HG03108 (cell line): ENCODE measurements at regions not wholly inside any gene's neighbourhood (a gene's known extent, or its start where the extent isn't known, plus 50 kb on each side); places are given as distances from the start of the nearest gene placed in this dataset.
A peak's percentile ranks its signal among the peaks of the same experiment; 100 is the strongest.
"Not testable (repeated sequence)": the region's sequence is repeated elsewhere in the genome, so short reads cannot be mapped to it uniquely, and the experiment has no call there.

ENCODE experiments used
- ATAC-seq: cut with Tn5 transposase; IDR thresholded peaks from one replicate; pipeline ENCODE4 v1.9.1; 2021; ENCODE audit warnings: moderate library complexity; ENCODE audit not compliant: unreplicated experiment

- ATAC-seq: no peak
Observed at GRCh38 chr3:137111497-137111896, 153.7 kb downstream of the IL20RB start.

GRCh38 chr3:137116619-137117018 is 158.8 kb downstream of the IL20RB start:
- ATAC-seq: no peak

- peak; percentile 56 for ATAC-seq
Observed at GRCh38 chr3:137121704-137122314, 164.0 kb downstream of the IL20RB start.

GRCh38 chr3:137131081-137131480 is 173.3 kb downstream of the IL20RB start:
- ATAC-seq: no peak

GRCh38 chr3:137134431-137134830 is 176.6 kb downstream of the IL20RB start:
- no peak for ATAC-seq

GRCh38 chr3:137148406-137148805 is 190.6 kb downstream of the IL20RB start:
- no peak for ATAC-seq

- ATAC-seq: no peak
Observed at GRCh38 chr3:137148917-137149316, 191.1 kb downstream of the IL20RB start.

- ATAC-seq: no peak
Observed at GRCh38 chr3:137150825-137151224, 193.0 kb downstream of the IL20RB start.

GRCh38 chr3:137153046-137153445 is 195.3 kb downstream of the IL20RB start:
- ATAC-seq: not testable (repeated sequence)

- no peak for ATAC-seq
Observed at GRCh38 chr3:137163241-137163871, 205.6 kb downstream of the IL20RB start.

GRCh38 chr3:137163958-137164357 is 206.2 kb downstream of the IL20RB start:
- no peak for ATAC-seq

GRCh38 chr3:137165117-137165806 is 207.5 kb downstream of the IL20RB start:
- ATAC-seq: no peak

GRCh38 chr3:137171834-137172603 is 214.2 kb downstream of the IL20RB start:
- ATAC-seq: no peak

GRCh38 chr3:137172728-137173127 is 214.9 kb downstream of the IL20RB start:
- no peak for ATAC-seq

GRCh38 chr3:137174514-137174913 is 216.7 kb downstream of the IL20RB start:
- ATAC-seq: no peak

- no peak for ATAC-seq
Observed at GRCh38 chr3:137180220-137180619, 222.4 kb downstream of the IL20RB start.

- ATAC-seq: no peak
Observed at GRCh38 chr3:137191133-137191923, 233.5 kb downstream of the IL20RB start.

GRCh38 chr3:137191951-137192350 is 234.2 kb downstream of the IL20RB start:
- ATAC-seq: no peak

- ATAC-seq: no peak
Observed at GRCh38 chr3:137194301-137194700, 236.5 kb downstream of the IL20RB start.

- ATAC-seq: not testable (repeated sequence)
Observed at GRCh38 chr3:137198374-137198773, 240.6 kb downstream of the IL20RB start.

GRCh38 chr3:137199678-137200077 is 241.9 kb downstream of the IL20RB start:
- ATAC-seq: no peak
